Naive thymus-derived CD8-positive, alpha-beta T cell (primary cell): ENCODE measurements at regions not wholly inside any gene's neighbourhood (a gene's known extent, or its start where the extent isn't known, plus 50 kb on each side); places are given as distances from the start of the nearest gene placed in this dataset.

Source experiments
- ATAC-seq, 2 donors: fragments of 150-1000 bp; cut with Tn5 transposase in 1 of 2; sonication (Bioruptor Pico), chemical (Tn5 transposase) in 1 of 2; 1 replicate in 1 of 2; 2 replicates in 1 of 2; pipeline ENCODE4 v1.10.0; 2021; ENCODE audit warnings: mild to moderate bottlenecking in 2 of 2, moderate library complexity in 2 of 2
- POLR2A ChIA-PET: fragments of 350-600 bp; sonication (Branson Sonifier 250); formaldehyde crosslinking; loops from one replicate; lab custom pipeline; 2021; ENCODE audit warnings: antibody characterized with exemption; lab: Charles Lee
- DNase-seq, 10 donors: peaks; one replicate each; pipeline versions ENCODE4 v3.0.0 to v3.0.0-alpha.2; 2020 to 2022
- H3K27ac Mint-ChIP-seq, 10 donors: one replicate each; pipeline ENCODE4 v1.8.0; 2020 to 2022; ENCODE audit warnings: mild to moderate bottlenecking in 10 of 10, mixed read lengths in 10 of 10, moderate library complexity in 4 of 10, inconsistent platforms in 1 of 10
- H3K27me3 Mint-ChIP-seq, 5 donors: one replicate each; pipeline ENCODE4 v1.8.0; 2021 to 2022; ENCODE audit warnings: mixed read lengths in 5 of 5
- H3K36me3 Mint-ChIP-seq, 3 donors: one replicate each; pipeline ENCODE4 v1.8.0; 2020 to 2022; ENCODE audit warnings: mixed read lengths in 3 of 3, mild to moderate bottlenecking in 2 of 3, inconsistent platforms in 1 of 3
- H3K4me1 Mint-ChIP-seq, 4 donors: one replicate each; pipeline ENCODE4 v1.8.0; 2021 to 2022; ENCODE audit warnings: mixed read lengths in 4 of 4
- H3K4me3 Mint-ChIP-seq, 10 donors: one replicate each; pipeline ENCODE4 v1.8.0; 2020 to 2022; ENCODE audit warnings: mild to moderate bottlenecking in 10 of 10, mixed read lengths in 10 of 10, moderate library complexity in 6 of 10, inconsistent platforms in 1 of 10
- H3K9me3 Mint-ChIP-seq, 9 donors: one replicate each; pipeline ENCODE4 v1.8.0; 2020 to 2022; ENCODE audit warnings: mixed read lengths in 9 of 9, mild to moderate bottlenecking in 3 of 9, inconsistent platforms in 1 of 9, moderate library complexity in 1 of 9

GRCh38 chrX:88526385-88526784 lies 220.6 kb upstream of the CPXCR1 start:
- no peaks in the 10 kb centered on the region for H3K4me1 Mint-ChIP-seq
- POLR2A ChIA-PET = no interaction called here
- peaks cover 0 to 6% (median 0%) of the 10 kb centered on the region in 9 donors for H3K9me3 Mint-ChIP-seq
- ATAC-seq = no peak
- no peaks in the 10 kb centered on the region for H3K27me3 Mint-ChIP-seq
- no peaks in the 10 kb centered on the region for H3K36me3 Mint-ChIP-seq
- DNase-seq = no peak
- H3K27ac Mint-ChIP-seq = no peak overlapping the region
- H3K4me3 Mint-ChIP-seq = no peak overlapping the region

- peaks cover 0 to 2% (median 0%) of the 10 kb centered on the region in 9 donors for H3K9me3 Mint-ChIP-seq
- POLR2A ChIA-PET = no interaction called here
- H3K4me1 Mint-ChIP-seq = no peaks in the 10 kb centered on the region
- no peaks in the 10 kb centered on the region for H3K36me3 Mint-ChIP-seq
- ATAC-seq (no peak), DNase-seq (no peak)
- no peaks in the 10 kb centered on the region for H3K27me3 Mint-ChIP-seq
- no peak overlapping the region for H3K27ac Mint-ChIP-seq
- no peak overlapping the region for H3K4me3 Mint-ChIP-seq
Observed at GRCh38 chrX:88558421-88558820, 188.6 kb upstream of the CPXCR1 start.

- Mint-ChIP-seq H3K36me3 (no peaks in the 10 kb centered on the region), H3K4me1 (no peaks in the 10 kb centered on the region), H3K4me3 (no peak overlapping the region), H3K27ac (no peak overlapping the region), H3K27me3 (no peaks in the 10 kb centered on the region), H3K9me3 (peaks cover 0 to 2% (median 0%) of the 10 kb centered on the region in 9 donors)
- POLR2A ChIA-PET = no interaction called here
- DNase-seq = no peak
- ATAC-seq = no peak
Observed at GRCh38 chrX:88560673-88561330, 186.2 kb upstream of the CPXCR1 start.

- DNase-seq (no peak), ATAC-seq (no peak)
- no peak overlapping the region for H3K4me3 Mint-ChIP-seq
- POLR2A ChIA-PET = no interaction called here
- no peaks in the 10 kb centered on the region for H3K4me1 Mint-ChIP-seq
- peaks cover 0 to 13% (median 0%) of the 10 kb centered on the region in 3 donors for H3K36me3 Mint-ChIP-seq
- H3K9me3 Mint-ChIP-seq = peaks cover 0 to 49% (median 16%) of the 10 kb centered on the region in 9 donors
- no peak overlapping the region for H3K27ac Mint-ChIP-seq
- no peaks in the 10 kb centered on the region for H3K27me3 Mint-ChIP-seq
Observed at GRCh38 chrX:88584283-88584682, 162.7 kb upstream of the CPXCR1 start.

GRCh38 chrX:88586317-88586716 lies 160.7 kb upstream of the CPXCR1 start:
- Mint-ChIP-seq H3K27me3 (no peaks in the 10 kb centered on the region), H3K9me3 (peaks cover 0 to 44% (median 14%) of the 10 kb centered on the region in 9 donors), H3K4me1 (no peaks in the 10 kb centered on the region), H3K27ac (no peak overlapping the region), H3K4me3 (no peak overlapping the region), H3K36me3 (peaks cover 0 to 9% (median 0%) of the 10 kb centered on the region in 3 donors)
- no peak for ATAC-seq
- POLR2A ChIA-PET = no interaction called here
- no peak for DNase-seq

- Mint-ChIP-seq H3K27ac (no peak overlapping the region), H3K4me3 (no peak overlapping the region), H3K27me3 (no peaks in the 10 kb centered on the region), H3K9me3 (peaks cover 0 to 22% (median 2%) of the 10 kb centered on the region in 9 donors), H3K4me1 (no peaks in the 10 kb centered on the region), H3K36me3 (no peaks in the 10 kb centered on the region)
- no peak for DNase-seq
- ATAC-seq = no peak
- POLR2A ChIA-PET = no interaction called here
Observed at GRCh38 chrX:88603237-88603636, 143.8 kb upstream of the CPXCR1 start.

GRCh38 chrX:88604433-88605221 lies 142.4 kb upstream of the CPXCR1 start:
- Mint-ChIP-seq H3K27ac (no peak overlapping the region), H3K36me3 (no peaks in the 10 kb centered on the region), H3K4me3 (no peak overlapping the region), H3K9me3 (peaks cover 0 to 15% (median 2%) of the 10 kb centered on the region in 9 donors), H3K4me1 (no peaks in the 10 kb centered on the region), H3K27me3 (no peaks in the 10 kb centered on the region)
- POLR2A ChIA-PET = no interaction called here
- ATAC-seq (no peak), DNase-seq (no peak)

GRCh38 chrX:88605222-88605583 lies 141.8 kb upstream of the CPXCR1 start:
- Mint-ChIP-seq H3K9me3 (peaks cover 0 to 9% (median 2%) of the 10 kb centered on the region in 9 donors), H3K4me1 (no peaks in the 10 kb centered on the region), H3K36me3 (no peaks in the 10 kb centered on the region), H3K4me3 (no peak overlapping the region), H3K27me3 (no peaks in the 10 kb centered on the region), H3K27ac (peak overlapping the region in 1 of 10 donors; percentile 52)
- no peak for DNase-seq
- POLR2A ChIA-PET = no interaction called here
- ATAC-seq = no peak

- Mint-ChIP-seq H3K4me3 (no peak overlapping the region), H3K4me1 (no peaks in the 10 kb centered on the region), H3K27me3 (no peaks in the 10 kb centered on the region), H3K27ac (no peak overlapping the region), H3K9me3 (peaks cover 0 to 8% (median 2%) of the 10 kb centered on the region in 9 donors), H3K36me3 (no peaks in the 10 kb centered on the region)
- POLR2A ChIA-PET = no interaction called here
- DNase-seq (no peak), ATAC-seq (no peak)
Observed at GRCh38 chrX:88612870-88613329, 134.1 kb upstream of the CPXCR1 start.

GRCh38 chrX:88613338-88613737 lies 133.7 kb upstream of the CPXCR1 start:
- no peaks in the 10 kb centered on the region for H3K27me3 Mint-ChIP-seq
- DNase-seq (no peak), ATAC-seq (no peak)
- H3K4me1 Mint-ChIP-seq = no peaks in the 10 kb centered on the region
- POLR2A ChIA-PET = no interaction called here
- H3K36me3 Mint-ChIP-seq = no peaks in the 10 kb centered on the region
- H3K27ac Mint-ChIP-seq = no peak overlapping the region
- peaks cover 0 to 8% (median 2%) of the 10 kb centered on the region in 9 donors for H3K9me3 Mint-ChIP-seq
- H3K4me3 Mint-ChIP-seq = no peak overlapping the region

GRCh38 chrX:88621278-88621677 lies 125.7 kb upstream of the CPXCR1 start:
- Mint-ChIP-seq H3K36me3 (no peaks in the 10 kb centered on the region), H3K9me3 (peaks cover 0 to 13% (median 4%) of the 10 kb centered on the region in 9 donors), H3K4me3 (no peak overlapping the region), H3K27me3 (no peaks in the 10 kb centered on the region), H3K27ac (no peak overlapping the region), H3K4me1 (no peaks in the 10 kb centered on the region)
- DNase-seq = no peak
- POLR2A ChIA-PET = no interaction called here
- no peak for ATAC-seq

- POLR2A ChIA-PET = no interaction called here
- DNase-seq (no peak), ATAC-seq (no peak)
- H3K27me3 Mint-ChIP-seq = no peaks in the 10 kb centered on the region
- H3K4me3 Mint-ChIP-seq = no peak overlapping the region
- H3K4me1 Mint-ChIP-seq = no peaks in the 10 kb centered on the region
- peaks cover 0 to 7% (median 2%) of the 10 kb centered on the region in 9 donors for H3K9me3 Mint-ChIP-seq
- H3K27ac Mint-ChIP-seq = no peak overlapping the region
- no peaks in the 10 kb centered on the region for H3K36me3 Mint-ChIP-seq
Observed at GRCh38 chrX:88655460-88655859, 91.6 kb upstream of the CPXCR1 start.

GRCh38 chrX:88660836-88661235 lies 86.2 kb upstream of the CPXCR1 start:
- POLR2A ChIA-PET = no interaction called here
- H3K27ac Mint-ChIP-seq = no peak overlapping the region
- ATAC-seq (no peak), DNase-seq (no peak)
- no peaks in the 10 kb centered on the region for H3K36me3 Mint-ChIP-seq
- H3K9me3 Mint-ChIP-seq = peaks cover 0 to 7% (median 4%) of the 10 kb centered on the region in 9 donors
- no peak overlapping the region for H3K4me3 Mint-ChIP-seq
- H3K4me1 Mint-ChIP-seq = no peaks in the 10 kb centered on the region
- H3K27me3 Mint-ChIP-seq = no peaks in the 10 kb centered on the region
